ENCODE measurements at regions not wholly inside any gene's neighbourhood (a gene's known extent, or its start where the extent isn't known, plus 50 kb on each side); places are given as distances from the start of the nearest gene placed in this dataset.

GRCh38 chr6:77403424-77403823 lies 59.9 kb downstream of the HTR1B start:
- CTCF ChIA-PET: no interaction called here
- peaks cover 9% of the 10 kb centered on the region; the same call in 1 of the 2 replicates for H3K4me1 ChIP-seq
- no peak overlapping the region for H3K4me3 Mint-ChIP-seq (ENCODE audit: unreplicated experiment)
- H3K36me3 Mint-ChIP-seq (ENCODE audit: insufficient read depth, unreplicated experiment): no peaks in the 10 kb centered on the region
- intact Hi-C loops (cut with micrococcal nuclease; ENCODE audit: unreplicated experiment): loop anchor here (2.0 kb wide), 1 partner anchor 21 kb away; no protein-coding TSS in a partner anchor
- peak overlapping the region; percentile 50 for H3K27ac Mint-ChIP-seq (ENCODE audit: unreplicated experiment)
- POLR2A ChIA-PET: no interaction called here
- H3K27me3 ChIP-seq (replicated peaks; ENCODE audit: control insufficient read depth, insufficient read depth, low read length): no peaks in the 10 kb centered on the region
- peak in 1 of 2 experiments; percentile 30 for DNase-seq
- H3K36me3 ChIP-seq (ENCODE audit: control insufficient read depth, insufficient read depth, low read length): no peaks in the 10 kb centered on the region
- no peaks in the 10 kb centered on the region for H3K4me1 Mint-ChIP-seq (ENCODE audit: low read depth, unreplicated experiment)
- H3K27me3 Mint-ChIP-seq (ENCODE audit: insufficient read depth, unreplicated experiment): no peaks in the 10 kb centered on the region
- H3K4me3 ChIP-seq (ENCODE audit: low read depth, low read length): no peak overlapping the region
- no TSS peak for BruUV-seq (replicated peaks)
- H3K9me3 Mint-ChIP-seq (ENCODE audit: unreplicated experiment): no peaks in the 10 kb centered on the region
- TF ChIP-seq, protein P1, sequence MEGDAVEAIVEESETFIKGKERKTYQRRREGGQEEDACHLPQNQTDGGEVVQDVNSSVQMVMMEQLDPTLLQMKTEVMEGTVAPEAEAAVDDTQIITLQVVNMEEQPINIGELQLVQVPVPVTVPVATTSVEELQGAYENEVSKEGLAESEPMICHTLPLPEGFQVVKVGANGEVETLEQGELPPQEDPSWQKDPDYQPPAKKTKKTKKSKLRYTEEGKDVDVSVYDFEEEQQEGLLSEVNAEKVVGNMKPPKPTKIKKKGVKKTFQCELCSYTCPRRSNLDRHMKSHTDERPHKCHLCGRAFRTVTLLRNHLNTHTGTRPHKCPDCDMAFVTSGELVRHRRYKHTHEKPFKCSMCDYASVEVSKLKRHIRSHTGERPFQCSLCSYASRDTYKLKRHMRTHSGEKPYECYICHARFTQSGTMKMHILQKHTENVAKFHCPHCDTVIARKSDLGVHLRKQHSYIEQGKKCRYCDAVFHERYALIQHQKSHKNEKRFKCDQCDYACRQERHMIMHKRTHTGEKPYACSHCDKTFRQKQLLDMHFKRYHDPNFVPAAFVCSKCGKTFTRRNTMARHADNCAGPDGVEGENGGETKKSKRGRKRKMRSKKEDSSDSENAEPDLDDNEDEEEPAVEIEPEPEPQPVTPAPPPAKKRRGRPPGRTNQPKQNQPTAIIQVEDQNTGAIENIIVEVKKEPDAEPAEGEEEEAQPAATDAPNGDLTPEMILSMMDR (IDR thresholded peaks at IDR 0.05; ENCODE audit: insufficient read depth in 1 of 2, low read depth in 1 of 2, low read length in 1 of 2, severe bottlenecking in 1 of 2, unreplicated experiment in 1 of 2): no peak
- no peaks in the 10 kb centered on the region for H3K9me3 ChIP-seq

DNA sequence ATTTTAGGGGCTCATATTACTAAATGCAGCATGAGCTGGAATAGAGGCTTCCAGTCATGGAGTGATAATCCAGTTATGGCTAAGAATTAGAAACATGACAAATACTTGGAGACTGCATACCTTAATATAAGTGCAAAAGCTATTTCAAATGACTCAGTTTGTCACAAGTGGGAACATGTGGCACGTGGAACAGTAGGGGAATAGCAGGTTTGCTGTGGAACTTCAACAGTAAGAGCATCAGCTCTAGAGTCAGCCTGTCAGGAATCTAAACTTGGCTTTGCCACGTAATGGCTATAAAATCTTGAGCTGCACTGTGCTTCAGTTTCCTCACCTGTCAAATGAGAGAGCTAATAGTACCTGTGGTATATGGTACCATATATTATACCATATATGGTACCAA lies 62.1 kb downstream of the HTR1B start:
- intact Hi-C loops (cut with micrococcal nuclease; ENCODE audit: unreplicated experiment): no loop called here
- no peaks in the 10 kb centered on the region for H3K4me1 Mint-ChIP-seq (ENCODE audit: low read depth, unreplicated experiment)
- no peak overlapping the region for H3K27ac Mint-ChIP-seq (ENCODE audit: unreplicated experiment)
- ChIA-PET CTCF (no interaction called here), POLR2A (no interaction called here)
- H3K9me3 Mint-ChIP-seq (ENCODE audit: unreplicated experiment): no peaks in the 10 kb centered on the region
- no peak for DNase-seq
- Histone ChIP-seq H3K27me3 (replicated peaks; ENCODE audit: control insufficient read depth, insufficient read depth, low read length) (no peaks in the 10 kb centered on the region), H3K36me3 (ENCODE audit: control insufficient read depth, insufficient read depth, low read length) (no peaks in the 10 kb centered on the region), H3K9me3 (no peaks in the 10 kb centered on the region), H3K4me3 (ENCODE audit: low read depth, low read length) (no peak overlapping the region), H3K4me1 (peaks cover 9% of the 10 kb centered on the region; the same call in 1 of the 2 replicates)
- H3K4me3 Mint-ChIP-seq (ENCODE audit: unreplicated experiment): no peak overlapping the region
- BruUV-seq (replicated peaks): no TSS peak
- H3K36me3 Mint-ChIP-seq (ENCODE audit: insufficient read depth, unreplicated experiment): no peaks in the 10 kb centered on the region
- TF ChIP-seq, protein P1 (IDR thresholded peaks at IDR 0.05; ENCODE audit: insufficient read depth in 1 of 2, low read depth in 1 of 2, low read length in 1 of 2, severe bottlenecking in 1 of 2, unreplicated experiment in 1 of 2): no peak
- H3K27me3 Mint-ChIP-seq (ENCODE audit: insufficient read depth, unreplicated experiment): no peaks in the 10 kb centered on the region

- Histone ChIP-seq H3K27me3 (replicated peaks; ENCODE audit: control insufficient read depth, insufficient read depth, low read length) (no peaks in the 10 kb centered on the region), H3K4me3 (ENCODE audit: low read depth, low read length) (no peak overlapping the region), H3K4me1 (0 out of 2 replicates have a peak, but pooled peaks cover 2% of the 10 kb centered on the region), H3K9me3 (no peaks in the 10 kb centered on the region), H3K36me3 (ENCODE audit: control insufficient read depth, insufficient read depth, low read length) (no peaks in the 10 kb centered on the region)
- no peak for DNase-seq
- Mint-ChIP-seq H3K9me3 (ENCODE audit: unreplicated experiment) (no peaks in the 10 kb centered on the region), H3K27me3 (ENCODE audit: insufficient read depth, unreplicated experiment) (no peaks in the 10 kb centered on the region), H3K4me1 (ENCODE audit: low read depth, unreplicated experiment) (no peaks in the 10 kb centered on the region), H3K4me3 (ENCODE audit: unreplicated experiment) (no peak overlapping the region), H3K27ac (ENCODE audit: unreplicated experiment) (no peak overlapping the region), H3K36me3 (ENCODE audit: insufficient read depth, unreplicated experiment) (no peaks in the 10 kb centered on the region)
- CTCF ChIA-PET: no interaction called here
- no TSS peak for BruUV-seq (replicated peaks)
- TF ChIP-seq, protein P1 (IDR thresholded peaks at IDR 0.05; ENCODE audit: insufficient read depth in 1 of 2, low read depth in 1 of 2, low read length in 1 of 2, severe bottlenecking in 1 of 2, unreplicated experiment in 1 of 2): no peak
- POLR2A ChIA-PET: no interaction called here
- intact Hi-C loops (cut with micrococcal nuclease; ENCODE audit: unreplicated experiment): no loop called here
Measured at GRCh38 chr6:77397561-77397960, 65.7 kb downstream of the HTR1B start.
